Gastrocnemius medialis (tissue), 4 donors: ENCODE measurements at regions not wholly inside any gene's neighbourhood (a gene's known extent, or its start where the extent isn't known, plus 50 kb on each side); places are given as distances from the start of the nearest gene placed in this dataset.

Source experiments
- POLR2A ChIP-seq, 2 donors: fragments of 450-650 bp; IDR thresholded peaks; one replicate each; pipeline ENCODE4 v1.6.1; 2017; ENCODE audit warnings: antibody characterized with exemption in 2 of 2, mild to moderate bottlenecking in 2 of 2, moderate library complexity in 2 of 2
- TF ChIP-seq, protein P1 (sequence below), 5 experiments: fragments of 450-650 bp in 3 of 5; fragments of 200-600 bp in 2 of 5; sonication (generic) in 2 of 5; IDR thresholded peaks in 4 of 5; conservative IDR thresholded peaks in 1 of 5; 1 replicate in 4 of 5; 2 replicates in 1 of 5; pipeline ENCODE4 v1.5.1; 2016 to 2019; ENCODE audit warnings: antibody characterized with exemption in 5 of 5, mild to moderate bottlenecking in 3 of 5, moderate library complexity in 3 of 5

DNA sequence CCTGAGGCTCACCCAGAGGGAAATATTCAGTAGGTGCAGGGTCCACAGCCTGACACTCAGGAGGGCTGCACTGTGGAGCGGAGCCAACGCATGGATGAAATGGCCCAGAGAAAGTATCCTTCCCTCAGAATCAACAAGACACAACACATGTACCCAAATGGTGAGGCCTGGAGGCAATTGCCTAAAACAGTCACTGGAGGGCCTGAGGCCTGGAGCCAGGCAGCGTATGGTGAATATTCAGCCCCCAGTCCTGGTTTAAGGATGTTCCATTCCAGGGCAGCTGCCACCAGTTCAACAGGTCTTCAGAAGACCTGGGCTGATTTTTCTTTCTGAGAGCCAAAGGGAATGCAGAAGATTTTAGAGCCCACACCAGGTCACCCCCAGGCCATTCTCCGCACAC, 264.8 kb downstream of the INSC start:
- TF ChIP-seq, protein P1, sequence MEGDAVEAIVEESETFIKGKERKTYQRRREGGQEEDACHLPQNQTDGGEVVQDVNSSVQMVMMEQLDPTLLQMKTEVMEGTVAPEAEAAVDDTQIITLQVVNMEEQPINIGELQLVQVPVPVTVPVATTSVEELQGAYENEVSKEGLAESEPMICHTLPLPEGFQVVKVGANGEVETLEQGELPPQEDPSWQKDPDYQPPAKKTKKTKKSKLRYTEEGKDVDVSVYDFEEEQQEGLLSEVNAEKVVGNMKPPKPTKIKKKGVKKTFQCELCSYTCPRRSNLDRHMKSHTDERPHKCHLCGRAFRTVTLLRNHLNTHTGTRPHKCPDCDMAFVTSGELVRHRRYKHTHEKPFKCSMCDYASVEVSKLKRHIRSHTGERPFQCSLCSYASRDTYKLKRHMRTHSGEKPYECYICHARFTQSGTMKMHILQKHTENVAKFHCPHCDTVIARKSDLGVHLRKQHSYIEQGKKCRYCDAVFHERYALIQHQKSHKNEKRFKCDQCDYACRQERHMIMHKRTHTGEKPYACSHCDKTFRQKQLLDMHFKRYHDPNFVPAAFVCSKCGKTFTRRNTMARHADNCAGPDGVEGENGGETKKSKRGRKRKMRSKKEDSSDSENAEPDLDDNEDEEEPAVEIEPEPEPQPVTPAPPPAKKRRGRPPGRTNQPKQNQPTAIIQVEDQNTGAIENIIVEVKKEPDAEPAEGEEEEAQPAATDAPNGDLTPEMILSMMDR (IDR thresholded peaks at IDR 0.05 in 4 of 5, conservative IDR thresholded peaks at IDR 0.05 in 1 of 5) = no peak
- no peak for TF ChIP-seq POLR2A (IDR thresholded peaks at IDR 0.05)
